ENCODE measurements at regions not wholly inside any gene's neighbourhood (a gene's known extent, or its start where the extent isn't known, plus 50 kb on each side); places are given as distances from the start of the nearest gene placed in this dataset.
"Not testable (repeated sequence)": the region's sequence is repeated elsewhere in the genome, so short reads cannot be mapped to it uniquely, and the experiment has no call there.

- no peaks in the 10 kb centered on the region for H3K27me3 ChIP-seq (ENCODE audit: control insufficient read depth in 1 of 2, insufficient read depth in 2 of 2, low read length in 2 of 2)
- no peak overlapping the region for H3K27ac ChIP-seq (ENCODE audit: low read length)
- H3K9me3 ChIP-seq (ENCODE audit: control insufficient read depth in 2 of 2, low read length in 2 of 2): no peaks in the 10 kb centered on the region
- no peaks in the 10 kb centered on the region for H3K4me1 ChIP-seq (ENCODE audit: control insufficient read depth, insufficient read depth, low read length)
- H3K36me3 ChIP-seq (ENCODE audit: control insufficient read depth in 2 of 2, insufficient read depth in 2 of 2, low read length in 2 of 2): no peaks in the 10 kb centered on the region
- H3K4me3 ChIP-seq (ENCODE audit: low read length in 2 of 2): no peak overlapping the region
- no peak overlapping the region for H3K9ac ChIP-seq (ENCODE audit: low read length in 2 of 2)
These were observed 820.1 kb downstream of the TMTC2 start for GRCh38 chr12:83506841-83507240.

GRCh38 chr12:83505586-83505985, 818.9 kb downstream of the TMTC2 start:
- no peak overlapping the region for H3K4me3 ChIP-seq (ENCODE audit: low read length in 2 of 2)
- no peak overlapping the region for H3K27ac ChIP-seq (ENCODE audit: low read length)
- no peaks in the 10 kb centered on the region for H3K9me3 ChIP-seq (ENCODE audit: control insufficient read depth in 2 of 2, low read length in 2 of 2)
- no peaks in the 10 kb centered on the region for H3K4me1 ChIP-seq (ENCODE audit: control insufficient read depth, insufficient read depth, low read length)
- no peaks in the 10 kb centered on the region for H3K27me3 ChIP-seq (ENCODE audit: control insufficient read depth in 1 of 2, insufficient read depth in 2 of 2, low read length in 2 of 2)
- no peaks in the 10 kb centered on the region for H3K36me3 ChIP-seq (ENCODE audit: control insufficient read depth in 2 of 2, insufficient read depth in 2 of 2, low read length in 2 of 2)
- H3K9ac ChIP-seq (ENCODE audit: low read length in 2 of 2): no peak overlapping the region

- not testable (repeated sequence) for H3K9me3 ChIP-seq (ENCODE audit: control insufficient read depth in 2 of 2, low read length in 2 of 2); H3K27ac ChIP-seq (ENCODE audit: low read length); H3K36me3 ChIP-seq (ENCODE audit: control insufficient read depth in 2 of 2, insufficient read depth in 2 of 2, low read length in 2 of 2); H3K4me1 ChIP-seq (ENCODE audit: control insufficient read depth, insufficient read depth, low read length); H3K4me3 ChIP-seq (ENCODE audit: low read length in 2 of 2); H3K9ac ChIP-seq (ENCODE audit: low read length in 2 of 2); H3K27me3 ChIP-seq (ENCODE audit: control insufficient read depth in 1 of 2, insufficient read depth in 2 of 2, low read length in 2 of 2)
These were observed 813.2 kb downstream of the TMTC2 start for GRCh38 chr12:83499894-83500293.

- no peak overlapping the region for H3K9ac ChIP-seq (ENCODE audit: low read length in 2 of 2)
- no peak overlapping the region for H3K27ac ChIP-seq (ENCODE audit: low read length)
- H3K4me3 ChIP-seq (ENCODE audit: low read length in 2 of 2): no peak overlapping the region
- H3K4me1 ChIP-seq (ENCODE audit: control insufficient read depth, insufficient read depth, low read length): no peaks in the 10 kb centered on the region
- H3K36me3 ChIP-seq (ENCODE audit: control insufficient read depth in 2 of 2, insufficient read depth in 2 of 2, low read length in 2 of 2): no peaks in the 10 kb centered on the region
- no peaks in the 10 kb centered on the region for H3K27me3 ChIP-seq (ENCODE audit: control insufficient read depth in 1 of 2, insufficient read depth in 2 of 2, low read length in 2 of 2)
- H3K9me3 ChIP-seq (ENCODE audit: control insufficient read depth in 2 of 2, low read length in 2 of 2): no peaks in the 10 kb centered on the region
These were observed 791.0 kb downstream of the TMTC2 start for GRCh38 chr12:83477696-83478095.

GRCh38 chr12:83476695-83477690, 790.3 kb downstream of the TMTC2 start:
- no peaks in the 10 kb centered on the region for H3K4me1 ChIP-seq (ENCODE audit: control insufficient read depth, insufficient read depth, low read length)
- H3K9ac ChIP-seq (ENCODE audit: low read length in 2 of 2): no peak overlapping the region
- H3K4me3 ChIP-seq (ENCODE audit: low read length in 2 of 2): no peak overlapping the region
- no peak overlapping the region for H3K27ac ChIP-seq (ENCODE audit: low read length)
- no peaks in the 10 kb centered on the region for H3K27me3 ChIP-seq (ENCODE audit: control insufficient read depth in 1 of 2, insufficient read depth in 2 of 2, low read length in 2 of 2)
- no peaks in the 10 kb centered on the region for H3K36me3 ChIP-seq (ENCODE audit: control insufficient read depth in 2 of 2, insufficient read depth in 2 of 2, low read length in 2 of 2)
- H3K9me3 ChIP-seq (ENCODE audit: control insufficient read depth in 2 of 2, low read length in 2 of 2): no peaks in the 10 kb centered on the region

GRCh38 chr12:83476006-83476405, 789.3 kb downstream of the TMTC2 start:
- H3K4me3 ChIP-seq (ENCODE audit: low read length in 2 of 2): no peak overlapping the region

GRCh38 chr12:83474369-83474768, 787.7 kb downstream of the TMTC2 start:
- Histone ChIP-seq H3K4me3 (ENCODE audit: low read length in 2 of 2) (no peak overlapping the region), H3K36me3 (ENCODE audit: control insufficient read depth in 2 of 2, insufficient read depth in 2 of 2, low read length in 2 of 2) (no peaks in the 10 kb centered on the region), H3K9ac (ENCODE audit: low read length in 2 of 2) (no peak overlapping the region), H3K27me3 (ENCODE audit: control insufficient read depth in 1 of 2, insufficient read depth in 2 of 2, low read length in 2 of 2) (no peaks in the 10 kb centered on the region), H3K9me3 (ENCODE audit: control insufficient read depth in 2 of 2, low read length in 2 of 2) (no peaks in the 10 kb centered on the region), H3K27ac (ENCODE audit: low read length) (no peak overlapping the region), H3K4me1 (ENCODE audit: control insufficient read depth, insufficient read depth, low read length) (no peaks in the 10 kb centered on the region)

More at GRCh38 chr12:83476006-83476405, 789.3 kb downstream of the TMTC2 start:
- H3K9ac ChIP-seq (ENCODE audit: low read length in 2 of 2): no peak overlapping the region
- H3K9me3 ChIP-seq (ENCODE audit: control insufficient read depth in 2 of 2, low read length in 2 of 2): no peaks in the 10 kb centered on the region
- no peaks in the 10 kb centered on the region for H3K27me3 ChIP-seq (ENCODE audit: control insufficient read depth in 1 of 2, insufficient read depth in 2 of 2, low read length in 2 of 2)
- H3K27ac ChIP-seq (ENCODE audit: low read length): no peak overlapping the region
- no peaks in the 10 kb centered on the region for H3K4me1 ChIP-seq (ENCODE audit: control insufficient read depth, insufficient read depth, low read length)
- H3K36me3 ChIP-seq (ENCODE audit: control insufficient read depth in 2 of 2, insufficient read depth in 2 of 2, low read length in 2 of 2): no peaks in the 10 kb centered on the region

- H3K27me3 ChIP-seq (ENCODE audit: control insufficient read depth in 1 of 2, insufficient read depth in 2 of 2, low read length in 2 of 2): no peaks in the 10 kb centered on the region
- H3K9me3 ChIP-seq (ENCODE audit: control insufficient read depth in 2 of 2, low read length in 2 of 2): no peaks in the 10 kb centered on the region
- H3K27ac ChIP-seq (ENCODE audit: low read length): no peak overlapping the region
- H3K4me1 ChIP-seq (ENCODE audit: control insufficient read depth, insufficient read depth, low read length): no peaks in the 10 kb centered on the region
- H3K4me3 ChIP-seq (ENCODE audit: low read length in 2 of 2): no peak overlapping the region
- no peak overlapping the region for H3K9ac ChIP-seq (ENCODE audit: low read length in 2 of 2)
- H3K36me3 ChIP-seq (ENCODE audit: control insufficient read depth in 2 of 2, insufficient read depth in 2 of 2, low read length in 2 of 2): no peaks in the 10 kb centered on the region
These were observed 786.8 kb downstream of the TMTC2 start for GRCh38 chr12:83473408-83474095.

- H3K4me3 ChIP-seq (ENCODE audit: low read length in 2 of 2): no peak overlapping the region
- no peaks in the 10 kb centered on the region for H3K27me3 ChIP-seq (ENCODE audit: control insufficient read depth in 1 of 2, insufficient read depth in 2 of 2, low read length in 2 of 2)
- no peaks in the 10 kb centered on the region for H3K4me1 ChIP-seq (ENCODE audit: control insufficient read depth, insufficient read depth, low read length)
- H3K9me3 ChIP-seq (ENCODE audit: control insufficient read depth in 2 of 2, low read length in 2 of 2): no peaks in the 10 kb centered on the region
- no peak overlapping the region for H3K9ac ChIP-seq (ENCODE audit: low read length in 2 of 2)
- H3K27ac ChIP-seq (ENCODE audit: low read length): no peak overlapping the region
- H3K36me3 ChIP-seq (ENCODE audit: control insufficient read depth in 2 of 2, insufficient read depth in 2 of 2, low read length in 2 of 2): no peaks in the 10 kb centered on the region
These were observed 786.1 kb downstream of the TMTC2 start for GRCh38 chr12:83472772-83473171.

GRCh38 chr12:83472350-83472749, 785.6 kb downstream of the TMTC2 start:
- no peaks in the 10 kb centered on the region for H3K27me3 ChIP-seq (ENCODE audit: control insufficient read depth in 1 of 2, insufficient read depth in 2 of 2, low read length in 2 of 2)
- no peaks in the 10 kb centered on the region for H3K36me3 ChIP-seq (ENCODE audit: control insufficient read depth in 2 of 2, insufficient read depth in 2 of 2, low read length in 2 of 2)
- H3K4me1 ChIP-seq (ENCODE audit: control insufficient read depth, insufficient read depth, low read length): no peaks in the 10 kb centered on the region
- no peak overlapping the region for H3K4me3 ChIP-seq (ENCODE audit: low read length in 2 of 2)
- H3K27ac ChIP-seq (ENCODE audit: low read length): no peak overlapping the region
- H3K9ac ChIP-seq (ENCODE audit: low read length in 2 of 2): no peak overlapping the region
- no peaks in the 10 kb centered on the region for H3K9me3 ChIP-seq (ENCODE audit: control insufficient read depth in 2 of 2, low read length in 2 of 2)

GRCh38 chr12:83471341-83471740, 784.6 kb downstream of the TMTC2 start:
- Histone ChIP-seq H3K9ac (ENCODE audit: low read length in 2 of 2) (no peak overlapping the region), H3K27ac (ENCODE audit: low read length) (no peak overlapping the region), H3K4me1 (ENCODE audit: control insufficient read depth, insufficient read depth, low read length) (no peaks in the 10 kb centered on the region)

More at GRCh38 chr12:83471341-83471740, 784.6 kb downstream of the TMTC2 start:
- no peaks in the 10 kb centered on the region for H3K27me3 ChIP-seq (ENCODE audit: control insufficient read depth in 1 of 2, insufficient read depth in 2 of 2, low read length in 2 of 2)
- no peaks in the 10 kb centered on the region for H3K36me3 ChIP-seq (ENCODE audit: control insufficient read depth in 2 of 2, insufficient read depth in 2 of 2, low read length in 2 of 2)
- no peaks in the 10 kb centered on the region for H3K9me3 ChIP-seq (ENCODE audit: control insufficient read depth in 2 of 2, low read length in 2 of 2)
- H3K4me3 ChIP-seq (ENCODE audit: low read length in 2 of 2): no peak overlapping the region

Data from stomach smooth muscle (tissue), 2 donors.